DND-41 (cell line): ENCODE measurements at regions not wholly inside any gene's neighbourhood (a gene's known extent, or its start where the extent isn't known, plus 50 kb on each side); places are given as distances from the start of the nearest gene placed in this dataset.

ENCODE experiments used
- ATAC-seq: fragments of 200-7000 bp; cut with Tn5 transposase; 3 replicates; pipeline ENCODE4 v1.9.1; 2021; ENCODE audit warnings: low read depth; ENCODE audit not compliant: insufficient read depth
- DNase-seq: peaks from one replicate; pipeline ENCODE4 v3.0.0-alpha.2; 2020
- H2AFZ ChIP-seq: 2 replicates; pipeline ENCODE4 v1.6.0; 2012; ENCODE audit warnings: low read depth, low read length
- H3K27ac ChIP-seq: 2 replicates; pipeline ENCODE4 v1.5.1; 2012; ENCODE audit warnings: low read length, inconsistent platforms
- H3K27me3 ChIP-seq: fragments of 200-600 bp; sonication (generic); 2 replicates; pipeline ENCODE4 v1.6.0; 2012; ENCODE audit warnings: low read length, mild to moderate bottlenecking, inconsistent platforms; ENCODE audit not compliant: insufficient read depth, poor library complexity
- H3K36me3 ChIP-seq: 2 replicates; pipeline ENCODE4 v1.5.1; 2012; ENCODE audit warnings: low read length, inconsistent platforms; ENCODE audit not compliant: insufficient read depth
- H3K4me1 ChIP-seq: 2 replicates; pipeline ENCODE4 v1.5.1; 2012; ENCODE audit warnings: mild to moderate bottlenecking, low read length; ENCODE audit not compliant: insufficient read depth
- H3K4me2 ChIP-seq: 2 replicates; pipeline ENCODE4 v1.6.0; 2012; ENCODE audit warnings: mild to moderate bottlenecking, moderate library complexity, low read length, inconsistent platforms; ENCODE audit not compliant: insufficient read depth
- H3K4me3 ChIP-seq, 2 experiments: fragments of 200-600 bp in 1 of 2; shearing (Covaris generic) in 1 of 2; 2 replicates each; pipeline ENCODE4 v1.5.1; 2012 to 2016; ENCODE audit warnings: inconsistent platforms in 2 of 2, low read length in 2 of 2, mild to moderate bottlenecking in 2 of 2, low read depth in 1 of 2, moderate library complexity in 1 of 2
- H3K79me2 ChIP-seq: 2 replicates; pipeline ENCODE4 v1.6.0; 2012; ENCODE audit warnings: low read length, inconsistent platforms; ENCODE audit not compliant: insufficient read depth
- H3K9ac ChIP-seq: 2 replicates; pipeline ENCODE4 v1.6.0; 2012; ENCODE audit warnings: low read depth, mild to moderate bottlenecking, inconsistent platforms, low read length, moderate library complexity
- H3K9me3 ChIP-seq: 2 replicates; pipeline ENCODE4 v1.5.1; 2012; ENCODE audit warnings: low read length, moderate library complexity, mild to moderate bottlenecking, inconsistent platforms; ENCODE audit not compliant: insufficient read depth, severe bottlenecking
- H4K20me1 ChIP-seq: 2 replicates; pipeline ENCODE4 v1.6.0; 2012; ENCODE audit warnings: low read length; ENCODE audit not compliant: insufficient read depth
- EZH2 ChIP-seq: IDR thresholded peaks from 3 replicates; pipeline ENCODE4 v1.6.1; 2012; ENCODE audit warnings: borderline replicate concordance, low read depth, mild to moderate bottlenecking, moderate library complexity, low read length, inconsistent platforms; ENCODE audit not compliant: severe bottlenecking
- TF ChIP-seq, protein P1 (sequence below): IDR thresholded peaks from 2 replicates; pipeline ENCODE4 v1.5.1; 2012; ENCODE audit warnings: borderline replicate concordance, low read length, moderate library complexity, mild to moderate bottlenecking; ENCODE audit not compliant: poor library complexity, severe bottlenecking; ENCODE audit errors: extremely low read depth

- Histone ChIP-seq H2AFZ (no peak overlapping the region), H3K9ac (no peak overlapping the region), H3K4me1 (no peaks in the 10 kb centered on the region), H3K9me3 (no peaks in the 10 kb centered on the region), H4K20me1 (no peaks in the 10 kb centered on the region), H3K4me2 (no peak overlapping the region), H3K27me3 (no peaks in the 10 kb centered on the region), H3K27ac (no peak overlapping the region), H3K36me3 (no peaks in the 10 kb centered on the region), H3K79me2 (no peaks in the 10 kb centered on the region), H3K4me3 (no peak overlapping the region)
- ATAC-seq = no peak
- TF ChIP-seq, protein P1, sequence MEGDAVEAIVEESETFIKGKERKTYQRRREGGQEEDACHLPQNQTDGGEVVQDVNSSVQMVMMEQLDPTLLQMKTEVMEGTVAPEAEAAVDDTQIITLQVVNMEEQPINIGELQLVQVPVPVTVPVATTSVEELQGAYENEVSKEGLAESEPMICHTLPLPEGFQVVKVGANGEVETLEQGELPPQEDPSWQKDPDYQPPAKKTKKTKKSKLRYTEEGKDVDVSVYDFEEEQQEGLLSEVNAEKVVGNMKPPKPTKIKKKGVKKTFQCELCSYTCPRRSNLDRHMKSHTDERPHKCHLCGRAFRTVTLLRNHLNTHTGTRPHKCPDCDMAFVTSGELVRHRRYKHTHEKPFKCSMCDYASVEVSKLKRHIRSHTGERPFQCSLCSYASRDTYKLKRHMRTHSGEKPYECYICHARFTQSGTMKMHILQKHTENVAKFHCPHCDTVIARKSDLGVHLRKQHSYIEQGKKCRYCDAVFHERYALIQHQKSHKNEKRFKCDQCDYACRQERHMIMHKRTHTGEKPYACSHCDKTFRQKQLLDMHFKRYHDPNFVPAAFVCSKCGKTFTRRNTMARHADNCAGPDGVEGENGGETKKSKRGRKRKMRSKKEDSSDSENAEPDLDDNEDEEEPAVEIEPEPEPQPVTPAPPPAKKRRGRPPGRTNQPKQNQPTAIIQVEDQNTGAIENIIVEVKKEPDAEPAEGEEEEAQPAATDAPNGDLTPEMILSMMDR = no peak
- no peak for TF ChIP-seq EZH2
- DNase-seq = no peak
These were observed 874.8 kb upstream of the SLITRK6 start for GRCh38 chr13:86673931-86674431.

DNA sequence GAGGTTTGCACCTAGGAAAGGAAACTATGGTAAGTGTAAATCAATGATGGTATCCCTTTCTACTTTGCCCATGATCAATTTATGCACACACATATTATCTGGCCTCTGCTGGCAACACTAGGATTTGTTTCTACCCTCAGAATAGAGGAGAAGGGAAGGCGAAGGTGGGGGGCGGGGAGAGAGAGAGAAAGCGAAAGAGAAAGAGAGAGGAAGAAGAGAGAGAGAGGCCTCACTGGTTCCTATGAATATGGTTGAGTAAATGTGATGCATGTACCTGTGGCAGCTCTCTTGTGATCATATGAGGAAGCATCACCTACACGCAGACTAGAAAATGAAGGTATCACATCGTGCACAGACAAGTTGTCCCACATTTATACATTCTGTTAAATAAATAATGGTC is 882.0 kb upstream of the SLITRK6 start:
- H3K4me3 ChIP-seq = no peak overlapping the region
- no peaks in the 10 kb centered on the region for H3K27me3 ChIP-seq
- no peaks in the 10 kb centered on the region for H3K9me3 ChIP-seq
- H3K9ac ChIP-seq = no peak overlapping the region
- H3K4me2 ChIP-seq = no peak overlapping the region
- H3K36me3 ChIP-seq = no peaks in the 10 kb centered on the region
- no peak for TF ChIP-seq EZH2
- TF ChIP-seq, protein P1 = no peak
- no peak overlapping the region for H3K27ac ChIP-seq
- H4K20me1 ChIP-seq = no peaks in the 10 kb centered on the region
- no peaks in the 10 kb centered on the region for H3K4me1 ChIP-seq
- DNase-seq (no peak), ATAC-seq (no peak; the same call in 2 of the 3 replicates)
- H3K79me2 ChIP-seq = no peaks in the 10 kb centered on the region
- no peak overlapping the region for H2AFZ ChIP-seq

DNA sequence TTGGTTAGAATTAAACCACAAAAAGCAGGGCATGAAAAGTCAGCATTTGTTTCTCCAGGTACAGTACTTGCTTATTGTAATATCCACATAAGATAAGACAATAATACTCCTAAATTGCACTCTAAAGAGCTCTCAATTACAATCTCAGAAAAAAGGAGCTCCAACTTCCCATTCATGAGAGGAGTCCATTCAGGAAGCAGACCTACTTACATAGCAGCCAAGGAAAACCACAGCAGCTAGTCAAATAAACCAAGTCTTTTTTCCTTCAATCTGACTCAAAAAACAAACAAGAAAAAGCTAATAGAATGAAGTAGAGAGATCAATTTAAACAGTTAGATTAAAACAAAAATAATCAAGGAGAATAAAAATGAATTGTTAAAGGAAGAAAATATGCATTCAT is 885.2 kb upstream of the SLITRK6 start:
- Histone ChIP-seq H3K4me2 (no peak overlapping the region), H3K79me2 (no peaks in the 10 kb centered on the region), H3K9ac (no peak overlapping the region), H3K36me3 (no peaks in the 10 kb centered on the region), H3K9me3 (no peaks in the 10 kb centered on the region), H3K27ac (no peak overlapping the region), H3K4me3 (no peak overlapping the region), H4K20me1 (no peaks in the 10 kb centered on the region), H3K4me1 (no peaks in the 10 kb centered on the region), H2AFZ (no peak overlapping the region), H3K27me3 (no peaks in the 10 kb centered on the region)
- ATAC-seq (no peak), DNase-seq (no peak)
- TF ChIP-seq EZH2 = no peak
- TF ChIP-seq, protein P1 = no peak

- Histone ChIP-seq H3K9ac (no peak overlapping the region), H3K4me1 (no peaks in the 10 kb centered on the region), H3K36me3 (no peaks in the 10 kb centered on the region), H3K27me3 (no peaks in the 10 kb centered on the region), H3K27ac (no peak overlapping the region), H2AFZ (no peak overlapping the region), H3K4me3 (no peak overlapping the region), H3K4me2 (no peak overlapping the region), H4K20me1 (no peaks in the 10 kb centered on the region), H3K79me2 (no peaks in the 10 kb centered on the region), H3K9me3 (peaks cover 2% of the 10 kb centered on the region)
- DNase-seq = no peak
- TF ChIP-seq, protein P1 = no peak
- TF ChIP-seq EZH2 = no peak
- no peak for ATAC-seq
These were observed 890.7 kb upstream of the SLITRK6 start for GRCh38 chr13:86689911-86690310.
